ENCODE measurements at regions not wholly inside any gene's neighbourhood (a gene's known extent, or its start where the extent isn't known, plus 50 kb on each side); places are given as distances from the start of the nearest gene placed in this dataset.

DNA sequence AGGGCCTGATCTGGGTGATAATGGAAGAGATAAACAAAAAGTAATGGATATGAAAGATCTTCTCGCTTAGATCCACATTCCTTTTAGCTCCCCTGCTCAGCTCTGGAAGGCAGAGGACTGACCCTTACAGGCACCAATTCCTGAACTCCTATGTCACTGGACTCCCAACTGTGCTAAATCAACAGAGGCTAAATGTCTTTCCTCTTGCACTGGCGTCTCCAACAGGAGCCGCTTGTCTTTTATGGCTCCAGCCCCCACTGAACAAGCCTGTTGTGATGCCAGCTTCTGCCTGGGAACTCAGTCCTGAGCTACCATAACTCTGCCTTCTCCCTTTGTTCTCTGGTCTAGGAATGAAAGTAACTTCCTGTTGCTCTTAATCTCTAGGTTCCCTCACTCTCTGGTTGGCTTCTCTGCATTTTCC is 142.1 kb upstream of the COL11A1 start:
- peak; percentile 13 for DNase-seq (ENCODE audit: low spot score)

DNA sequence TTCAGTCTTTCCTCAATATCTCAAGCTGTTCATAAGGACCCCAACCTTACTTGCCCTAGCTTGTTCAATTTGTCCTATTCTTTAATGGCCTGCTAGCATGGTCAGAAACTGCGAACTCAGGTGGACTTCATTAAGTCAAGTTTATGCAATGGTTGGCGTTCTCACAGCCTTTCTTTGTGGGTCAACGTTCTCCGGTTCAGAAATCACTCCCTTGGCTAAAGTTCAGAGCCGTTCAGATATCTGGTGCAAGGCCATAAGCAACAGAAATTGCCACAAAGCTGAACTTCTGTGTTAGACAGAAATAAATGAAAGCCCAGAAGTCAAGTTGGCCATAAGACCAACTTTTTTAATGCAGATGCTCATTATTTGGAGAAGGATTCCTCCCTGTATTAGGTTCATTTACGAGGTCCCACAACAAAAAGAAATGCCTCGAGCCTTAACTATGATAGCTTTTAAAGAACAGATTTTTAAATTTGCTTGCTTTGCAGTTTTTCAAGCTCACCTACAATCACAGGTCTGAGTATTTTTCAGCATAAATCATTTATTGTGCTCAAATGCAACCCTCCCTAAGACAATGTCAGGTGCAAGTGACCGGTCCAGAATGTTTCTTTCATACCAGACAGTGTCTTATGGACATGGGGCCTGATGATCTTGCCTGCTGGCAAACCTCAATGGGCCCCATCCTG is 140.2 kb upstream of the COL11A1 start:
- no peak for DNase-seq (ENCODE audit: low spot score)

DNA sequence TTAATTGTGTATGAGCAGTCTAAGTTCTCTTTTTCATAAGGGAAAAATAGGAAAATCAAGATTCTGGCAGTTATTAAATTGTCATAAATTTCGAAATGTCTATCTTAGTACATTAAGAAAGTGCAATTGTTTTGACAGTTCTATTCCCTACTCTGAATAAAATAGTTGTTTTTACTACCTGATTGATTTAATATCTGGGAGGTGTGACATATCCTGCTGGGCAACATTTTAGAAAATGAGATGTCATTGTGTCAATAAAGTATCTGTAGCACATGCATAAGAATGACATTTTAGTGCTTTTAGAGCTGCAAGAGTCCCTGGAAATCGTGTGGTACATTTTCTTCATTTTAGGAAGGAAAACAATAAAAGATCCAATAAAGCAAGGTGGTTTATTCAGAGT is 139.2 kb upstream of the COL11A1 start:
- no peak for DNase-seq (ENCODE audit: low spot score)

DNA sequence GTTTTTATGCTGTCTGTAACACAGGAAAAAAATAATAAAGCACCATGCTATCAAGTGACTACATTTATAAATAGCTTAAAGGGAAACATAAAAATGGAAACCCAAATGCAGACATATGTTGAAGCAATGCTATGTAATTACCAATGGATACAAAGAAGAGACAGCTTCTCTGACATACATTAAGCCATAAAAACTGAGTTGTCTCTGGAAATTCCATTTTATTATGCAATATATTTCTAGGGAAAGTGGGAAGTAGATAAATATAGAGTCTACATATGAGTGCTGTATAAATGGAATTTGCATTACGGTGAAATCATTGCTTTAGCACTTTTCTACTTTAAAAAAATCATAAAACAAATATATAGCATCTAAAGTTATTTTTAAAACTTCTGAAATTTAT is 135.2 kb upstream of the COL11A1 start:
- DNase-seq (ENCODE audit: low spot score): no peak

DNA sequence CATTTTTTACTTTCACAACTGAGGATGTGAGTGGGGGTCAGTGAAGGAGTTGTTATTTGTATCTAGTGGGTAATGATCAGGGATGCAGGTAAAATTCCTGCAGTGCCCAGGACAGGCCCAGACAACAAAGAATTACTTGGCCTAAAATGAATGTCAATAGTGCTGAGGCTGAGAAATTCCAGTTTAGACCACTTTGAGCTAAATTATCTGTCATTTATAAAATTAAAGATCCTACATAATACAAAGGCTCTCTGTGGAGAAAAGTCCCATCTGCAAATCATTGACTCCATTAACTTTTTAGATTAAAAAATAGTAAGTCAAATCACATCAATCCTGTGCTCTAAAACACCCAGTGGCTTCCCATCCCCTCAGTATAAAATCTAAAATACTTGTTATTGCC is 130.7 kb upstream of the COL11A1 start:
- no peak for DNase-seq (ENCODE audit: low spot score)

DNA sequence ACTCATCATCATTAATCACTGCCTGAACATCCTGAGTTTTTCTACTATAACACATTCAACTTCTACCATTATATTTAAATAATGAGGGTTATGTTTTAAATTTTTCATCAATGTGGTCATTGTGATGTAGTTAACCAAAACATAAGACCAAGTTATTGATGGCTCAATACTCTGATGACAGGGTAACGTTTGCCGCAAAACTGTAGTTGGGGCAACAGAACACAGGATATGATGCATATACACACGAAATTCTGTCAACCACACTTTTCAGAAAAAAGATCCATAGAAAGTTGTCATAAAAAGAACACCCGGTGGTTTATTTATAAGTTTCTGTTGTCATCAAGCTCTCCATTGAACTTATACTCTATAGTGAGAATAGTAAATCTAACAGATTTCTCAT is 121.7 kb upstream of the COL11A1 start:
- no peak for DNase-seq (ENCODE audit: low spot score)

DNA sequence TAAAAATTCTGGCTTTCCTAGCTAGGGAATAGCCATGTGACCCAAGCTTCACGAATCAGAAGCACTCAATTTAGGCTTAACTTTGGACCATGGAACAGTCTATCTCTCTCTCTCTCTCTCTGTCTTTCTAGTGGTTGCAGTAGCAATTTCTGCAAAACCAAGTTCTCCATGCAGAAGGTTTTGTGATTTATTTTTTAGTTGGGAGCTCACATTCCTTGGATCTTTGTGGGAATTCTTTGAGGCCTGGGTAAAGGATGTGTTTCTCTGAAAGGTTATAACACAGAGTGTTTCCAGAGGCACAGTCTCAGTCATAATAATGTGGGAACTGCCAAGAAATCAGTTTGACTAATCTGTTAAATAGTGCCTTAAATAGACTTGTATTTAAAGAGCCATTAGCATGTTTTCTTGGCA is 112.3 kb upstream of the COL11A1 start:
- peak; percentile 46 for DNase-seq (ENCODE audit: low spot score)

DNA sequence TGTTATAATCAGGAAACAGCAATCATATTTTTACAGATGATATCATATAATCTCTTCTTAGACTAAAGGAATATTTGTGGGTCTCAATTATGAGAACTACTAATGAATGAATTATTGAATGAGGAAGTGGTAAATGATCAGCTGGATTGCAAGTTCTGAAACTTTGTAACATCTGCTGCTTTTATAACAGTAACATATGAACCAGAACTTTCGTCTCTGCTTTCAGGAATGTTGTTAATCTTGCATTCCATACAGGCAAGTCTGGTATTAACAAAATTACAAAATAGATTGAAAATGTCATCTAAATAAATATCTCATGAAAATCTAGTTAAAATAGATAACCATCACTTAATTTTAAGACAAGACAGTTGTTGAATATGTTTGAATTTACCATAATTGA is 110.5 kb upstream of the COL11A1 start:
- no peak for DNase-seq (ENCODE audit: low spot score)

DNA sequence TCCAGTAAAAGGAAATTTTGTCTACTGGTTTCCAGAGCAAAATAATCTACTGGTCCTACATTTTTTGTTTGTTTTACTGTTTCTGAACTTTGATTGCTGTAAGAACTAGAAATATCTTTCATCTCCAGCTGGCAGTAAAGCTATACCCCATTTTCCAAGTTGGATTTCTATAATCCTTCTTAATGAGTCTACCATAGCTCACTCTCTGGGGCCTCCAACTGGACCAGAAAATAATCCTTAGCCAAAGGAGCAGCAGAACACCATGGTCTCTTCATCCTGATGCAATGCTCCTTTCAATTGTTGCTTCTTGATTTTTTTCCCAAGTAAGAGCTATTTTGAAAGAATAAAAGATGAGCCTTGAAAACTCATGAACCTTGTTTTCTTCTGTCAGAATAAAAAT is 110.0 kb upstream of the COL11A1 start:
- DNase-seq (ENCODE audit: low spot score): no peak

DNA sequence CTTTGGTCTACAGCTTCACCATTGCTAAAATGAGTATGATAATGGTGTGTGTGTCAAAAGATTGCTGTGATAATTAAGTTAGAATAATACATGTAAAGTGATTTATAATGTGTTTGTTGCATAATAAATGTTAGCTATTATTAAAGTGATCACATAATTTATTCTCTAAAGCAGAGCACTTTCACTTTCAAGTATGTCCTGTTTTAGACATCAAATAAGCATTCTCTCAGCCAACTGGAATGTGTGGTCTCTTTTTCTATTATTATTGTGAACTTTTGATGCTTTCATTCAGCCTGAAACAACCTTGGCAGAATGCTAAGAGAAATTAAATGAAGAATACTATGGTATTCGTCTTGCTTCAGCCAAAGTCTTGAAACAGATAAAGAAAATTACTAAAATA is 102.8 kb upstream of the COL11A1 start:
- DNase-seq (ENCODE audit: low spot score): no peak

DNA sequence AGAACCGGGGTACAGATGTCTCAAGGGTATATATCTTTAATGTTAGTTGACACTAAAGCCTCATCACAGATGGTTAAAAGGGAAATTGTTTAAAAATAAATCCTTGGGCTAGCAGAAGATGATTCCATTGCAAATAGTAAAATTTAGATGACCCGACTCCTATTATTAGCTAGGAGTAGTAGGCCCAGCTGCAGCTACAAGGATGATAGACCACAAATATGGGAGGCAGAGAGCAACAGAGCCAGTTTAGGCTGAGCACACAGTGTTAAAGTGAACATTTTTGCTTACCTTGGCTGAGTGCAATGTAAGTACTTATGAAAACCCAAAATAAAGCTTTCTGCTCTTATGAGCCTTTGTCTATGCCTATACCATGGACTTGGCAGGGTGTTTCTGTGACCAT is 100.5 kb upstream of the COL11A1 start:
- no peak for DNase-seq (ENCODE audit: low spot score)

DNA sequence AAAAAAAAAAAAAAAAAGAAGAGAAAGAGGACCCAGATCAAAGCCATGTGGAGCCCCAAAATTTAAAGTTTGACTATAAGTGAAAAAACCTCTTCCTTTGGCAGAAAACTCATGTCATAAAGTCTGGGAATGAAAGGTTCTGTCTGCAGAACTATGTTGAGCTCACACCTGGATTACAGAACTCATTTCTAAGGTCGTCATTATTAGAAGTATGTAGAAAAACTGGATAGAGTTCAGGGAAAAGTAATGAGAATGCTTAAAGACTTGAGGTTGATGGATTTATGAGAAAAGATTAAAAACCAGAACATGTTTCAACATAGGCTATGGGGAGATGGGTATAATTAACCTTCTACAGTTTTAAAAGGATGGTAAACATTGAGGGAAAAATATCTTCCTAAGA is 90.7 kb upstream of the COL11A1 start:
- DNase-seq (ENCODE audit: low spot score): no peak

DNA sequence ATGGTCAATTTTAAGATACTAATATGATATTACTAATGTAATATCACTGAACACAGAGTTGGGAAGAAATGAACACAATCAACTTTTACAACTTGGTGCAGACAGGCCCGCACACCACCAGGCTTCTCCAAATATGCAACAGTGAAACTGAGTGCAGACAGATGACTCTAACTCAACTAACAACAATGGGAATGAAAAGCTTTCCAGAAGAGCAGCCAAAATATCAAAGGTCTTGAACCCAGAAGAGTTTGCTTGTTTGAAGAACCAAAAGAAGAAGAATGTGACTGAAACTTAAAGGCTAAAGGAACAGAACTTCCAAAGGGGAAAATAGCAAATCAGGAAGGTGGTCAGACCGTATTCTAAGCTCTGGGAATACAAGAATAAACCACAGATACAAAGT is 89.8 kb upstream of the COL11A1 start:
- DNase-seq (ENCODE audit: low spot score): no peak

DNA sequence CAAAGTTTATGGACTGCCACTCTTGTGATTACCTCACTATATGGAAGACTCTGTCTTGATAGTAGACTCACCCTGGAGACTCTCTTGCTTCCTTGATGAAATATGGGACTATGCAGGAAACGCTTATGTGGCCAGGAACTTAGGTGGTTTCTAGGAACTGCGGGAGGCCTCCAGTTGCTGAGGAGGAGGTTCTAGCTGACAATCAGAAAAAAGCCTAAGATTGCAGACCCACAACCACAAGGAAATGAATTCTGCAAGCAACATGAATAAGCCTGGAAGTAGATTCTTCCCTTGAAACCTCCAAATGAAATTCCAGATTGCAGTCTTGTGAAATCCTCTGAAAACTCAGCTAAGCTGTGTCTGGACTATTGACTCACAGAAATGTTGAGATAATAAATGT is 88.9 kb upstream of the COL11A1 start:
- DNase-seq (ENCODE audit: low spot score): peak; percentile 44

DNA sequence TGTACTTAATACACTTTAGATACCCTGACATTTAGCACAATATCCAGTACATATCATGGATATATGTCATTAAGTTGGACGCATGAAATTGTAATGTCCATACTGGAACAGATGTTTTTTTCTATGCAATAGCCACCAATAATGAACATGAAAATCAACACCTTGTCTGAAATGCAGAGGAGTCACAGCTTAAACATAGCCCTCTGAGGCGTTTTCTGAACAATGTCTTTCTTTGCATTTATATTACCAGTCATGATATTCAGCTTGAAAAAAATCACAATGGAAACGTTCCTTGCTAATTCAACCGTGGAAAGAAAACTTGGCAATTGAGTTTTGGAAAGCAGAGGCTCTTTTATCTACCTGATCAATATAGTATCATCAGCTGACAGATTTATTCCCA is 86.7 kb upstream of the COL11A1 start:
- no peak for DNase-seq (ENCODE audit: low spot score)

DNA sequence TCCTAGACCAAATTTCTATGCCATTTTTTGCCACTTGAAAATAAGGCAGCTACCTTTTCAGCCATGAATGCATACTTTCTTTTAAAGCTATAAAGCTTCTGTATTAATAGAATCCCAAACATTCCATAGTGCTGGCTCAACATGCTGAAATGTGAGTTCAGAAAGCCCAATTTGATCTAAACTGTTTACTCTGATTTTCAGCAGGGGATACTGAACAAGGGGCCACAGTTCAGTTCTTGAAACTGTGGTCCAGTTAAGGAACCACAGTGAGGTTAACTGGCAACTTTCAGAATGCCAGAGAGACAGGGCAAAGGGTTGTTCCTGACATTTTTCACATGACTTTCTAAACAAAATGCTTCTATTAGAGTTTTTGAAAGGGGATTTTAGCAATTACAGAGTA is 85.7 kb upstream of the COL11A1 start:
- DNase-seq (ENCODE audit: low spot score): no peak

DNA sequence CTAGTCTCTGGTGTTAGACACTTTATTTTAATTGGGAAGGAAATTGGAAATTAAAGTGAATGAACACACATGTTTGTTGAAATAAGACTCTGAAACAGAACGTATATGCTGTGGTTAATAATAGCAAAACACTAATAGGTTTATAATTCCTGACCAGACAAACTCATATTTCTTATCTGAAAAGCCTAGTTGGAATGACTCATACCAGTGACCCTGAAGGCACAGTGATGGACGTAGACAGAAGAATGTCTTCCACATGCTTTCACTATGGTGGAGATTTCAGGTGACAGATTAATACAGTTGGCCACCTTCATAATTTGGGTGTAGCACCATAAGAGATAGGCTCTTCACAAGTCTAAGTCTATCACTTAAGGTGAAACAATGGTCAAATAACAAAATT is 83.0 kb upstream of the COL11A1 start:
- peak; percentile 22 for DNase-seq (ENCODE audit: low spot score)

DNA sequence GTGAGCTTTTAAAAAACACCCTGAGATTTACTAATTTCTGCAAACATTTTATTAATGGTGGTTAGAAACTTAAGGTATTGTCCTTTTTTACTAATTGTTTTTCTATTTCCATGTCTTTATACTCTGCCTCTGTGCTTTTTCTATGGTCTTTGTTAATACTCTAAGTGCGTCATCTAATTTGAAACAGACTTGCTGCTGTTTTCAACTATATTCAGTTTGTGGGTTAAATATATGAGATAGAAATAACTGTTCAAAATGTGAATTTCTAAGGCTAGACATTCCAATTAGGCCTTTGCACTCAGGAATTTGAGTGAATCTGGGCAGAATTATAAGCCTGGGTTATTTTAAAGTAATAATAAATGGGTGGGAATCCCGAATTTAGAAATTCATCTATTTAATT is 82.4 kb upstream of the COL11A1 start:
- DNase-seq (ENCODE audit: low spot score): no peak

DNA sequence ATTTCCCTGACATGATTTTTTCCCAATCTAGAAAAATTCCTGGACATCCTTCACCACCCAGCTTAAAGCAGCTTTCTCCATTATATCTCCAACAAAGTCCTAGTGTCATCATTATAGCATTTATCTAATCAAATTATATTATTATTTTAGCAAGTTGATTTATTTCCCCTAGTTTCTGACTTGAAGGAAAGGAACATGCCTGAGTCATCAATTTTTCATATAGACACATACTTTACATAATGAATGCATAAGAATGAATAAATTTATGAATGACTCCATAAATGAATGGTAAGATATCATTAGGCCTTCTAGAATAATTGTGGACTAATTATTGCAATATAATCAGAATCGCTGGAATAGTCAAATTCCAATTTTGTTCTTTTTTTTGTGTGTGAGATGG is 79.4 kb upstream of the COL11A1 start:
- DNase-seq (ENCODE audit: low spot score): no peak

DNA sequence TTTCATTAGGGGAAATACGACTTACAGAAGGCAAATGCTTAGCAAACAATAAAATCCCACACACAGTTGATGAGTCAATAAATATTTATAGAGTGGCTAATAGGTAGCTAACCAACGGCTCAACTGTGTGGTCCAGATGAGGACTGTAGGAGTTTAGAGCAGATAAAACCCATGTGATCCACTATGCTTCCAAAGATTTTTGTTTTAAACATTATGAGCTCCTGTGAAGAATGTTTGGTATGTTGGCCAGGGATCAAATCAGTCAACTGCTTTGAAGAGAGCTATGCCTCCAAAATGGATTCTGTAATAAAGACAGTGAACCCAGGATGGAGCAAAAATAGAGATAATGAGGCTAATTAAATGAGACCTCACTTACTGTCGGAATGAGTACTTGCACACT is 72.3 kb upstream of the COL11A1 start:
- DNase-seq (ENCODE audit: low spot score): peak; percentile 70

DNA sequence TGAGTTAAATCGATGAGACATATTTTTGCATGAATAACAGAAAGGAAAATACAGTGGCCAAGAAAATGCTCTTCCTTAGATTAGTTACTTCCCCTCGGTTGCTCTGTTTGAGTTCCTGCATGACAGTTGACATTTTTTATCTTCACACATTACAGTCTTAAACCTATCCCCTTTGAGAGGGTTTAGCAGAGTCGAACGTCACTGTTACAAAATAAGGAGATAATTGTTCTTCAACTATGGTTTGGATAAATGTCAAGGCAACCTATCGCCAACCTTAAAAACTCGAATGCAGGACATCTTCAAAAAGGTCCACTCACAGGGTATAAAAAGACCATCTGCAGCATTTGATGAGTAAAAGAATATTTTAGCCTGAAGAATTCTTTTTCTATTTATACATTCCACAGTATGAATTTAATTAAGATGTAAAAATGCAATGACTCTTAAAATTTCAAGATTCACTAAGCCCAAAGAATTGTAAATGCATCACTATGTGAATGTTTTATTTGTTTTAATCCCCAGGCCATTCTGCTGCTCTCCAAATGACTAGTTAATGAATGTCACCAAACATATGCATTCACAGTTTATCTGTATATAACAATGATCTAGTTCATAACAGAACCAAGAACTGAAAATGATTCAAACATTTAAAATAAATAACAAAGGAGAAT is 68.9 kb upstream of the COL11A1 start:
- no peak for DNase-seq (ENCODE audit: low spot score)

DNA sequence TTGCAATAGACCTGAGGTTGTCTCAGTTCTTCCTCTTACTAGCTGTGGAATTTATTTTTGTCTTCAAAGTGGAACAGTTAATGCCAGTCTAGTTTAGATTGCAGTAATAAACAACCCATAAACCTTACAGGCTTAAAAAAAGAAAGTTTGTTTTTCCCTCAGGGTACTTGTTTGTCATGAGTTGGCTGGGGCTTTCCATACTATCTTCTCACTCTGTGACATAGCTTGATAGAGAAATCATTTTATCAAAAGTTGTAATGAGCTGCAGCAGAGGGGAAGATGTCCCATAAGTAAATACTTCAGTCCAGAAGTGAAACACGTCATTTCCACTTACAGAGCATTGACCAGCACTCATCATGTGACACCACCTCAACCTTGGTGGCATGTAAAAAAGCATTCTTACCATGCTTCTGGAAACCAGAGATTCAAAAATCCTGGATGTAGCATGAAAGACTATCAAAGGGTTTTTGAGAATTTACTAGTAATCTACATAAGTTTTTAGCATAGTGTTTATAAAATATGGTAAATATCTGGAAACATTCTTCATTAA is 62.8 kb upstream of the COL11A1 start:
- DNase-seq (ENCODE audit: low spot score): no peak

DNA sequence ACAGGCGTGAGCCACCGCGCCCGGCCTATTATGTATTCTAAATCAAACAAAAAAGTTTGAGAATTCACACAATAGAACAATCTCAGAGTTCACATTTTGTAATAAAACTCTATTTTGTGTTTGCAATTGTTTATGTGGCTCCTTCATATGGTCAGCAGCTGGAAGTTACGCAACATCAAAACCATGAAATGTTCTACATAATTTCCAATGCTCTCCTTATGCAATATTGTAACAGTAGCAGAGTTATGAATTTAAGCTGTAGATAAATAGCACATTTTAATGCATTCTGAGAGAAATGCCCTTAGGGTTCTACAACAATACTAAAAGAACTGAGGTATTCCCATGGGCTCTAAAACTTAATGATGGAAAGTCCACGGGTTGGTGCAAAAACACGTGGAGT is 62.3 kb upstream of the COL11A1 start:
- DNase-seq (ENCODE audit: low spot score): no peak

DNA sequence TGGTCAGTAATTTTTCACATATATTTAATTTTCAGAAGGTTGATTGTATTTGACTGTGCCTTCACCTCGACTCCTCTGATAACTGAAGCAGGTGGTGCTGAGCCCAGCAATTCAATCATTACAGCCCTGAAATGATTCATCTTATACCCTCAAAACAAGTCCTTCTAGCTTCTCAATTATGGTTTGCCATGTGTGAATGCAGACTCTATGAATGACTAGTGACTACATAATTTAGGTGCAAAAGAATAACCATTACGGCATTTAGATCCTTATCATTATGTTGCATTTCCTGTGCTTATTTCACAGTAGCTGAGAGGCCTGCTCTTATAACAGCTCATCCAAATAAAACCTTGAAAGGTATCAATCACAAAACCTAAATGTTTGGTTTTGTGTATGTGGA is 54.0 kb upstream of the COL11A1 start:
- DNase-seq (ENCODE audit: low spot score): no peak

Measured in kidney tubule cell (primary cell).